WTC11 (cell line): ENCODE measurements at regions not wholly inside any gene's neighbourhood (a gene's known extent, or its start where the extent isn't known, plus 50 kb on each side); places are given as distances from the start of the nearest gene placed in this dataset.

Experiments used
- CBFB ChIP-seq: sonication (generic); formaldehyde crosslinking; IDR thresholded peaks from 2 replicates; pipeline ENCODE4 v1.8.1; 2022; ENCODE audit warnings: mild to moderate bottlenecking, low read depth, missing genetic modification reagents
- NFYB ChIP-seq: sonication (generic); formaldehyde crosslinking; conservative IDR thresholded peaks from 2 replicates; pipeline ENCODE4 v1.8.0; 2022; ENCODE audit warnings: low read depth, missing genetic modification reagents
- PRRX2 ChIP-seq: fragments of 250-450 bp; sonication (Bioruptor Pico); IDR thresholded peaks from 2 replicates; pipeline ENCODE4 v1.8.0; 2021; ENCODE audit warnings: mild to moderate bottlenecking
- ZNF138 ChIP-seq: sonication (generic); formaldehyde crosslinking; conservative IDR thresholded peaks from 2 replicates; pipeline ENCODE4 v1.8.1; 2022; ENCODE audit warnings: mild to moderate bottlenecking, moderate library complexity, missing genetic modification reagents
- ZNF423 ChIP-seq: fragments of 250-450 bp; sonication (Bioruptor Pico); IDR thresholded peaks from 2 replicates; pipeline ENCODE4 v2.1.2; 2022; ENCODE audit warnings: mild to moderate bottlenecking, moderate library complexity
- TF ChIP-seq, protein P1 (sequence below): fragments of 200-600 bp; IDR thresholded peaks from 2 replicates; pipeline ENCODE4 v1.8.0; 2022; ENCODE audit warnings: antibody characterized with exemption
- TF ChIP-seq, protein P2 (sequence below): sonication (generic); formaldehyde crosslinking; IDR thresholded peaks from 2 replicates; pipeline ENCODE4 v1.8.1; 2023; ENCODE audit warnings: mild to moderate bottlenecking, moderate library complexity, missing genetic modification reagents
- TF ChIP-seq, protein P3 (sequence below): fragments of 250-450 bp; sonication (Bioruptor Pico); IDR thresholded peaks from 2 replicates; pipeline ENCODE4 v2.1.2; 2022; ENCODE audit warnings: mild to moderate bottlenecking, moderate library complexity
- TF ChIP-seq, protein P4 (sequence below): sonication (generic); formaldehyde crosslinking; IDR thresholded peaks from 2 replicates; pipeline ENCODE4 v1.8.0; 2022; ENCODE audit warnings: missing genetic modification reagents

DNA sequence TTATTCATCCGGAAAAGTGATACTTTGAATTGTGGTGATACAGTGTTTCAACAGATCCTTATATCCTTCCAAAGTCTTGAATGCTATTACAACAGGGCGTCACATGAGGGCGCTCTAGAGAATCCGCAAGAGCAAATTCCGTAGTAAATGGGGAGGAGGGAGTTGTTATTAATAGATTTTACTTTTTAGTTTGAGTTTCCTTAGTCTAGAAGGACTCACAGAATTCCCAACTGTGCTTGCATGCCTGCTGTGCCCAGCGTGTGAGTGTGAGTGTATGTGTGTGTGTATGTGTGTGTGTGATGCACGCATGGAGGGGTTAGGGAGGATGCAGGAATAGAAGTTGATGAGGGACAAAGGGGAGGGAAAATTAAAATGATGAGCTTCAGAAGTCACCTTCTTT lies 375.3 kb downstream of the C12orf75 start:
- TF ChIP-seq CBFB (no peak), PRRX2 (no peak), NFYB (CRISPR knock-in tag) (no peak), ZNF138 (CRISPR knock-in tag) (no peak), ZNF423 (CRISPR knock-in tag) (no peak)
- TF ChIP-seq, protein P1, sequence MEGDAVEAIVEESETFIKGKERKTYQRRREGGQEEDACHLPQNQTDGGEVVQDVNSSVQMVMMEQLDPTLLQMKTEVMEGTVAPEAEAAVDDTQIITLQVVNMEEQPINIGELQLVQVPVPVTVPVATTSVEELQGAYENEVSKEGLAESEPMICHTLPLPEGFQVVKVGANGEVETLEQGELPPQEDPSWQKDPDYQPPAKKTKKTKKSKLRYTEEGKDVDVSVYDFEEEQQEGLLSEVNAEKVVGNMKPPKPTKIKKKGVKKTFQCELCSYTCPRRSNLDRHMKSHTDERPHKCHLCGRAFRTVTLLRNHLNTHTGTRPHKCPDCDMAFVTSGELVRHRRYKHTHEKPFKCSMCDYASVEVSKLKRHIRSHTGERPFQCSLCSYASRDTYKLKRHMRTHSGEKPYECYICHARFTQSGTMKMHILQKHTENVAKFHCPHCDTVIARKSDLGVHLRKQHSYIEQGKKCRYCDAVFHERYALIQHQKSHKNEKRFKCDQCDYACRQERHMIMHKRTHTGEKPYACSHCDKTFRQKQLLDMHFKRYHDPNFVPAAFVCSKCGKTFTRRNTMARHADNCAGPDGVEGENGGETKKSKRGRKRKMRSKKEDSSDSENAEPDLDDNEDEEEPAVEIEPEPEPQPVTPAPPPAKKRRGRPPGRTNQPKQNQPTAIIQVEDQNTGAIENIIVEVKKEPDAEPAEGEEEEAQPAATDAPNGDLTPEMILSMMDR = peak; percentile 68
- TF ChIP-seq, protein P2, sequence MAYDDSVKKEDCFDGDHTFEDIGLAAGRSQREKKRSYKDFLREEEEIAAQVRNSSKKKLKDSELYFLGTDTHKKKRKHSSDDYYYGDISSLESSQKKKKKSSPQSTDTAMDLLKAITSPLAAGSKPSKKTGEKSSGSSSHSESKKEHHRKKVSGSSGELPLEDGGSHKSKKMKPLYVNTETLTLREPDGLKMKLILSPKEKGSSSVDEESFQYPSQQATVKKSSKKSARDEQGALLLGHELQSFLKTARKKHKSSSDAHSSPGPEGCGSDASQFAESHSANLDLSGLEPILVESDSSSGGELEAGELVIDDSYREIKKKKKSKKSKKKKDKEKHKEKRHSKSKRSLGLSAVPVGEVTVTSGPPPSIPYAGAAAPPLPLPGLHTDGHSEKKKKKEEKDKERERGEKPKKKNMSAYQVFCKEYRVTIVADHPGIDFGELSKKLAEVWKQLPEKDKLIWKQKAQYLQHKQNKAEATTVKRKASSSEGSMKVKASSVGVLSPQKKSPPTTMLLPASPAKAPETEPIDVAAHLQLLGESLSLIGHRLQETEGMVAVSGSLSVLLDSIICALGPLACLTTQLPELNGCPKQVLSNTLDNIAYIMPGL = no peak
- TF ChIP-seq, protein P3, sequence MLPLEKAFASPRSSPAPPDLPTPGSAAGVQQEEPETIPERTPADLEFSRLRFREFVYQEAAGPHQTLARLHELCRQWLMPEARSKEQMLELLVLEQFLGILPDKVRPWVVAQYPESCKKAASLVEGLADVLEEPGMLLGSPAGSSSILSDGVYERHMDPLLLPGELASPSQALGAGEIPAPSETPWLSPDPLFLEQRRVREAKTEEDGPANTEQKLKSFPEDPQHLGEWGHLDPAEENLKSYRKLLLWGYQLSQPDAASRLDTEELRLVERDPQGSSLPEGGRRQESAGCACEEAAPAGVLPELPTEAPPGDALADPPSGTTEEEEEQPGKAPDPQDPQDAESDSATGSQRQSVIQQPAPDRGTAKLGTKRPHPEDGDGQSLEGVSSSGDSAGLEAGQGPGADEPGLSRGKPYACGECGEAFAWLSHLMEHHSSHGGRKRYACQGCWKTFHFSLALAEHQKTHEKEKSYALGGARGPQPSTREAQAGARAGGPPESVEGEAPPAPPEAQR (CRISPR knock-in tag) = no peak
- TF ChIP-seq, protein P4, sequence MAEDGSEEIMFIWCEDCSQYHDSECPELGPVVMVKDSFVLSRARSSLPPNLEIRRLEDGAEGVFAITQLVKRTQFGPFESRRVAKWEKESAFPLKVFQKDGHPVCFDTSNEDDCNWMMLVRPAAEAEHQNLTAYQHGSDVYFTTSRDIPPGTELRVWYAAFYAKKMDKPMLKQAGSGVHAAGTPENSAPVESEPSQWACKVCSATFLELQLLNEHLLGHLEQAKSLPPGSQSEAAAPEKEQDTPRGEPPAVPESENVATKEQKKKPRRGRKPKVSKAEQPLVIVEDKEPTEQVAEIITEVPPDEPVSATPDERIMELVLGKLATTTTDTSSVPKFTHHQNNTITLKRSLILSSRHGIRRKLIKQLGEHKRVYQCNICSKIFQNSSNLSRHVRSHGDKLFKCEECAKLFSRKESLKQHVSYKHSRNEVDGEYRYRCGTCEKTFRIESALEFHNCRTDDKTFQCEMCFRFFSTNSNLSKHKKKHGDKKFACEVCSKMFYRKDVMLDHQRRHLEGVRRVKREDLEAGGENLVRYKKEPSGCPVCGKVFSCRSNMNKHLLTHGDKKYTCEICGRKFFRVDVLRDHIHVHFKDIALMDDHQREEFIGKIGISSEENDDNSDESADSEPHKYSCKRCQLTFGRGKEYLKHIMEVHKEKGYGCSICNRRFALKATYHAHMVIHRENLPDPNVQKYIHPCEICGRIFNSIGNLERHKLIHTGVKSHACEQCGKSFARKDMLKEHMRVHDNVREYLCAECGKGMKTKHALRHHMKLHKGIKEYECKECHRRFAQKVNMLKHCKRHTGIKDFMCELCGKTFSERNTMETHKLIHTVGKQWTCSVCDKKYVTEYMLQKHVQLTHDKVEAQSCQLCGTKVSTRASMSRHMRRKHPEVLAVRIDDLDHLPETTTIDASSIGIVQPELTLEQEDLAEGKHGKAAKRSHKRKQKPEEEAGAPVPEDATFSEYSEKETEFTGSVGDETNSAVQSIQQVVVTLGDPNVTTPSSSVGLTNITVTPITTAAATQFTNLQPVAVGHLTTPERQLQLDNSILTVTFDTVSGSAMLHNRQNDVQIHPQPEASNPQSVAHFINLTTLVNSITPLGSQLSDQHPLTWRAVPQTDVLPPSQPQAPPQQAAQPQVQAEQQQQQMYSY = no peak
